IMR-90 (cell line): ENCODE measurements at regions not wholly inside any gene's neighbourhood (a gene's known extent, or its start where the extent isn't known, plus 50 kb on each side); places are given as distances from the start of the nearest gene placed in this dataset.
A peak's percentile ranks its signal among the peaks of the same experiment; 100 is the strongest.
"Not testable (repeated sequence)": the region's sequence is repeated elsewhere in the genome, so short reads cannot be mapped to it uniquely, and the experiment has no call there.

Experiments used
- ATAC-seq: fragments of 200-7000 bp; cut with Tn5 transposase; 2 replicates; pipeline ENCODE4 v1.9.1; 2020; ENCODE audit warnings: low read depth, mild to moderate bottlenecking, moderate library complexity
- BruUV-seq: library from RNA; stranded (reverse); fragments of 400-500 nt; replicated peaks from 2 replicates; lab custom pipeline; 2021; lab: Mats Ljungman, UMichigan
- CTCF ChIA-PET: fragments of 300-600 bp; formaldehyde crosslinking; extraction: SDS; loops from one replicate; lab custom pipeline; 2021; ENCODE audit warnings: antibody characterized with exemption; lab: Yijun Ruan, JAX
- POLR2A ChIA-PET: fragments of 300-600 bp; sonication (Branson Sonifier 250); formaldehyde crosslinking; loops from one replicate; lab custom pipeline; 2022; ENCODE audit warnings: antibody characterized with exemption; ENCODE audit not compliant: unreplicated experiment; lab: Charles Lee
- DNase-seq: peaks from one replicate; pipeline ENCODE4 v3.0.0; 2013
- H2AFZ ChIP-seq: replicated peaks from 2 replicates; pipeline ENCODE3; 2013; ENCODE audit warnings: low read length, mild to moderate bottlenecking; ENCODE audit not compliant: poor library complexity
- H2AK5ac ChIP-seq: 2 replicates; pipeline ENCODE4 v1.6.1; 2013; ENCODE audit warnings: low read depth, low read length, inconsistent platforms
- H2AK9ac ChIP-seq: replicated peaks from 2 replicates; pipeline ENCODE3; 2013; ENCODE audit warnings: mild to moderate bottlenecking, low read depth, low read length, moderate library complexity; ENCODE audit not compliant: poor library complexity
- H2BK120ac ChIP-seq: 2 replicates; pipeline ENCODE4 v1.6.1; 2013; ENCODE audit warnings: low read depth, low read length, inconsistent platforms
- H2BK15ac ChIP-seq: 3 replicates; pipeline ENCODE4 v1.6.1; 2013; ENCODE audit warnings: low read depth, low read length, inconsistent platforms
- H2BK20ac ChIP-seq: 2 replicates; pipeline ENCODE4 v1.6.1; 2013; ENCODE audit warnings: low read depth, mild to moderate bottlenecking, inconsistent platforms, low read length, moderate library complexity
- H2BK5ac ChIP-seq: 2 replicates; pipeline ENCODE4 v1.6.1; 2013; ENCODE audit warnings: mild to moderate bottlenecking, low read depth, low read length, inconsistent platforms; ENCODE audit not compliant: poor library complexity, severe bottlenecking
- H3K14ac ChIP-seq: replicated peaks from 2 replicates; pipeline ENCODE4 v1.6.1; 2013; ENCODE audit warnings: low read depth, low read length, inconsistent platforms
- H3K18ac ChIP-seq: 2 replicates; pipeline ENCODE4 v1.6.1; 2013; ENCODE audit warnings: low read depth, low read length, control low read depth
- H3K23ac ChIP-seq: 2 replicates; pipeline ENCODE4 v1.6.1; 2013; ENCODE audit warnings: low read depth, low read length, inconsistent platforms
- H3K27ac ChIP-seq: 2 replicates; pipeline ENCODE4 v1.5.1; 2013; ENCODE audit warnings: mild to moderate bottlenecking, control low read depth, low read length; ENCODE audit not compliant: insufficient read depth
- H3K27me3 ChIP-seq: 2 replicates; pipeline ENCODE4 v1.6.1; 2013; ENCODE audit warnings: low read length; ENCODE audit not compliant: control insufficient read depth, insufficient read depth
- H3K36me3 ChIP-seq: 2 replicates; pipeline ENCODE4 v1.6.1; 2013; ENCODE audit warnings: low read length, mixed read lengths; ENCODE audit not compliant: control insufficient read depth, insufficient read depth
- H3K4ac ChIP-seq: 2 replicates; pipeline ENCODE4 v1.6.1; 2013; ENCODE audit warnings: low read depth, low read length, inconsistent platforms
- H3K4me1 ChIP-seq: 2 replicates; pipeline ENCODE4 v1.6.1; 2013; ENCODE audit warnings: low read length, mixed read lengths; ENCODE audit not compliant: control insufficient read depth, insufficient read depth
- H3K4me2 ChIP-seq: 2 replicates; pipeline ENCODE4 v1.6.1; 2013; ENCODE audit warnings: low read depth, mild to moderate bottlenecking, control low read depth, low read length, moderate library complexity
- H3K4me3 ChIP-seq: 2 replicates; pipeline ENCODE4 v1.5.1; 2013; ENCODE audit warnings: low read depth, mild to moderate bottlenecking, control low read depth, low read length, moderate library complexity; ENCODE audit not compliant: insufficient read depth
- H3K56ac ChIP-seq: 2 replicates; pipeline ENCODE4 v1.6.1; 2013; ENCODE audit warnings: low read length, inconsistent platforms; ENCODE audit not compliant: insufficient read depth; ENCODE audit errors: extremely low read depth
- H3K79me1 ChIP-seq, 2 experiments: 2 replicates each; pipeline ENCODE4 v1.6.1; 2013; ENCODE audit warnings: low read length in 2 of 2, inconsistent platforms in 1 of 2, low read depth in 1 of 2
- H3K9ac ChIP-seq: 2 replicates; pipeline ENCODE4 v1.6.1; 2013; ENCODE audit warnings: low read depth, low read length, control low read depth
- H3K9me1 ChIP-seq: 2 replicates; pipeline ENCODE4 v1.6.1; 2013; ENCODE audit warnings: low read length, inconsistent platforms; ENCODE audit not compliant: insufficient read depth
- H3K9me3 ChIP-seq: 2 replicates; pipeline ENCODE4 v1.6.1; 2013; ENCODE audit warnings: low read length; ENCODE audit not compliant: control insufficient read depth, insufficient read depth
- H4K20me1 ChIP-seq: 2 replicates; pipeline ENCODE4 v1.6.1; 2013; ENCODE audit warnings: low read length, inconsistent platforms; ENCODE audit not compliant: insufficient read depth
- H4K5ac ChIP-seq: 2 replicates; pipeline ENCODE4 v1.6.1; 2013; ENCODE audit warnings: mild to moderate bottlenecking, low read depth, low read length, control low read depth
- H4K8ac ChIP-seq, 2 experiments: 2 replicates each; pipeline ENCODE4 v1.6.1; 2013; ENCODE audit warnings: low read depth in 2 of 2, low read length in 2 of 2, control low read depth in 1 of 2, inconsistent platforms in 1 of 2
- H4K91ac ChIP-seq: 2 replicates; pipeline ENCODE4 v1.6.1; 2013; ENCODE audit warnings: low read depth, low read length, inconsistent platforms; ENCODE audit not compliant: insufficient read depth
- CEBPB ChIP-seq: IDR thresholded peaks from 2 replicates; pipeline ENCODE4 v1.6.1; 2012; ENCODE audit warnings: low read depth, low read length, improper control_type of control experiment
- MXI1 ChIP-seq: IDR thresholded peaks from 2 replicates; pipeline ENCODE4 v1.6.1; 2012; ENCODE audit warnings: low read depth, mild to moderate bottlenecking, low read length, moderate library complexity, borderline replicate concordance
- RAD21 ChIP-seq: IDR thresholded peaks from 2 replicates; pipeline ENCODE4 v1.6.1; 2012; ENCODE audit warnings: low read length, improper control_type of control experiment
- WGBS, 2 experiments: methylation state at CpG; one replicate each; pipeline versions ENCODE4 v1.1.5 to v1.1.7; 2013; ENCODE audit warnings: missing lambda C conversion rate in 2 of 2; ENCODE audit not compliant: insufficient read length in 1 of 2; ENCODE audit errors: extremely low coverage in 2 of 2; 5-methylcytosine and 5-hydroxymethylcytosine counted together
- dilution Hi-C: fragments of 300-500 bp; cut with HindIII; formaldehyde crosslinking; loops from one replicate; pipeline ENCODE4 v1.14.3; 2018; ENCODE audit warnings: low sequenced_read_pairs; ENCODE audit not compliant: unreplicated experiment
- in situ Hi-C: fragments of 300-500 bp; cut with MboI; formaldehyde crosslinking; loops from 3 replicates; pipeline ENCODE4 v1.14.3; 2019; ENCODE audit warnings: low sequenced_read_pairs, inconsistent platforms, mixed read lengths
- intact Hi-C: fragments of 100-400 bp; cut with micrococcal nuclease; formaldehyde crosslinking; loops from 2 replicates; pipeline ENCODE4 v1.10.0; 2022

DNA sequence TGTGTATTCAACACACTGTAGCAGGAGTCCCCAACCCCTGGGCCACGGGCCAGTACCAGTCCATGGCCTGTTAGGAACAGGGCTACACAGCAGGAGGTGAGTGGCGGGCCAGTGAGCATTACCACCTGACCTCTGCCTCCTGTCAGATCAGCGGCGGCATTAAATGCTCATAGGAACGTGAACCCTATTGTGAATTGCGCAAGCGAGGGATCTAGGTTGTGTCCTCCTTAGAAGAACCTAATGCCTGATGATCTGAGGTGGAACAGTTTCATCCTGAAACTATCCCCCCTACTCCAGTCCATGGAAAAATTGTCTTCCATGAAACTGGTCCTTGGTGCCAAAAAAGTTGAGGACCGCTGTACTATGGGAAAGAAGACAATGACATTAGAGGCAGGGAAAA is 386.9 kb downstream of the PREX1 start:
- CTCF ChIA-PET: no interaction called here
- Histone ChIP-seq H3K56ac (no peak overlapping the region), H2AFZ (no peak overlapping the region), H2AK5ac (no peak overlapping the region), H3K4me2 (no peak overlapping the region), H3K4me3 (no peak overlapping the region), H3K18ac (no peak overlapping the region), H3K4ac (no peak overlapping the region), H3K4me1 (no peaks in the 10 kb centered on the region), H2AK9ac (no peak overlapping the region), H2BK15ac (no peak overlapping the region), H3K9ac (no peak overlapping the region), H2BK120ac (no peak overlapping the region), H4K20me1 (no peaks in the 10 kb centered on the region), H3K27me3 (no peaks in the 10 kb centered on the region), H3K9me1 (no peaks in the 10 kb centered on the region), H2BK20ac (no peak overlapping the region), H3K36me3 (no peaks in the 10 kb centered on the region), H3K27ac (no peak overlapping the region), H3K23ac (no peak overlapping the region), H2BK5ac (no peak overlapping the region), H4K5ac (no peak overlapping the region), H4K8ac (no peak overlapping the region), H4K91ac (no peak overlapping the region), H3K9me3 (peaks cover 4% of the 10 kb centered on the region; the same call in 1 of the 2 replicates), H3K79me1 (no peaks in the 10 kb centered on the region), H3K14ac (no peak overlapping the region)
- intact Hi-C loops: no loop called here
- ATAC-seq (no peak), DNase-seq (no peak)
- TF ChIP-seq RAD21 (no peak), CEBPB (peak; percentile 38), MXI1 (no peak)
- BruUV-seq: no TSS peak
- dilution Hi-C loops: no loop called here
- POLR2A ChIA-PET: no interaction called here
- in situ Hi-C loops: no loop called here
- 50% methylated on average over 1 of the region's 8 CpGs; no CpG with 5 or more reads in 1 of the 2 experiments for WGBS, 2 experiments

GRCh38 chr20:48440261-48440660 is 387.5 kb downstream of the PREX1 start:
- in situ Hi-C loops, dilution Hi-C loops, H3K9ac ChIP-seq, H3K4me3 ChIP-seq, H4K5ac ChIP-seq, H3K4me1 ChIP-seq, CTCF ChIA-PET, intact Hi-C loops, H3K9me1 ChIP-seq, H2AFZ ChIP-seq, H4K91ac ChIP-seq, H3K27ac ChIP-seq, H3K56ac ChIP-seq, H2BK5ac ChIP-seq, POLR2A ChIA-PET, H2BK15ac ChIP-seq, H2AK9ac ChIP-seq, H4K8ac ChIP-seq, ATAC-seq, H3K79me1 ChIP-seq, H3K36me3 ChIP-seq, BruUV-seq, H3K4ac ChIP-seq, H3K18ac ChIP-seq, H3K27me3 ChIP-seq, H3K23ac ChIP-seq, H3K14ac ChIP-seq, DNase-seq, H4K20me1 ChIP-seq, H3K4me2 ChIP-seq, H2BK120ac ChIP-seq, H2AK5ac ChIP-seq, H3K9me3 ChIP-seq, H2BK20ac ChIP-seq: not testable (repeated sequence)
- no CpG with 5 or more reads among the region's 3 CpGs for WGBS, 2 experiments
